ENCODE measurements at regions not wholly inside any gene's neighbourhood (a gene's known extent, or its start where the extent isn't known, plus 50 kb on each side); places are given as distances from the start of the nearest gene placed in this dataset.

GRCh38 chrX:36753602-36754001 lies 254.6 kb upstream of the FAM47C start:
- Mint-ChIP-seq H3K4me3 (no peak overlapping the region), H3K4me1 (ENCODE audit: low read depth) (no peaks in the 10 kb centered on the region), H3K36me3 (ENCODE audit: low read depth) (no peaks in the 10 kb centered on the region), H3K27ac (no peak overlapping the region), H3K9me3 (no peaks in the 10 kb centered on the region), H3K27me3 (ENCODE audit: low read depth) (no peaks in the 10 kb centered on the region)
- intact Hi-C loops (cut with micrococcal nuclease): no loop called here
- CTCF ChIA-PET: no interaction called here
- DNase-seq: no peak

- no peaks in the 10 kb centered on the region for H3K36me3 Mint-ChIP-seq (ENCODE audit: low read depth)
- H3K27me3 Mint-ChIP-seq (ENCODE audit: low read depth): no peaks in the 10 kb centered on the region
- H3K9me3 Mint-ChIP-seq: no peaks in the 10 kb centered on the region
- H3K27ac Mint-ChIP-seq: no peak overlapping the region
- no peak overlapping the region for H3K4me3 Mint-ChIP-seq
- CTCF ChIA-PET: no interaction called here
- intact Hi-C loops (cut with micrococcal nuclease): no loop called here
- H3K4me1 Mint-ChIP-seq (ENCODE audit: low read depth): no peaks in the 10 kb centered on the region
- DNase-seq: no peak
These were observed 220.4 kb upstream of the FAM47C start for GRCh38 chrX:36787752-36788151.

GRCh38 chrX:36803151-36803550 lies 205.0 kb upstream of the FAM47C start:
- H3K4me1 Mint-ChIP-seq (ENCODE audit: low read depth): no peaks in the 10 kb centered on the region

GRCh38 chrX:36804066-36804465 lies 204.1 kb upstream of the FAM47C start:
- peaks cover 2% of the 10 kb centered on the region for H3K9me3 Mint-ChIP-seq
- CTCF ChIA-PET: no interaction called here
- no peak overlapping the region for H3K27ac Mint-ChIP-seq
- H3K36me3 Mint-ChIP-seq (ENCODE audit: low read depth): no peaks in the 10 kb centered on the region
- intact Hi-C loops (cut with micrococcal nuclease): no loop called here
- no peak for DNase-seq
- no peaks in the 10 kb centered on the region for H3K27me3 Mint-ChIP-seq (ENCODE audit: low read depth)
- no peaks in the 10 kb centered on the region for H3K4me1 Mint-ChIP-seq (ENCODE audit: low read depth)
- H3K4me3 Mint-ChIP-seq: no peak overlapping the region

More at GRCh38 chrX:36803151-36803550, 205.0 kb upstream of the FAM47C start:
- CTCF ChIA-PET: no interaction called here
- peaks cover 2% of the 10 kb centered on the region for H3K9me3 Mint-ChIP-seq
- no peak overlapping the region for H3K27ac Mint-ChIP-seq
- no peak for DNase-seq
- intact Hi-C loops (cut with micrococcal nuclease): no loop called here
- no peaks in the 10 kb centered on the region for H3K36me3 Mint-ChIP-seq (ENCODE audit: low read depth)
- H3K27me3 Mint-ChIP-seq (ENCODE audit: low read depth): no peaks in the 10 kb centered on the region
- H3K4me3 Mint-ChIP-seq: no peak overlapping the region

- Mint-ChIP-seq H3K9me3 (no peaks in the 10 kb centered on the region), H3K27ac (no peak overlapping the region), H3K4me1 (ENCODE audit: low read depth) (no peaks in the 10 kb centered on the region), H3K4me3 (no peak overlapping the region), H3K27me3 (ENCODE audit: low read depth) (no peaks in the 10 kb centered on the region), H3K36me3 (ENCODE audit: low read depth) (no peaks in the 10 kb centered on the region)
- intact Hi-C loops (cut with micrococcal nuclease): no loop called here
- CTCF ChIA-PET: no interaction called here
- no peak for DNase-seq
These were observed 163.3 kb upstream of the FAM47C start for GRCh38 chrX:36844857-36845256.

- CTCF ChIA-PET: no interaction called here
- Mint-ChIP-seq H3K36me3 (ENCODE audit: low read depth) (no peaks in the 10 kb centered on the region), H3K27me3 (ENCODE audit: low read depth) (no peaks in the 10 kb centered on the region), H3K9me3 (no peaks in the 10 kb centered on the region), H3K4me3 (no peak overlapping the region), H3K27ac (no peak overlapping the region), H3K4me1 (ENCODE audit: low read depth) (no peaks in the 10 kb centered on the region)
- no peak for DNase-seq
- intact Hi-C loops (cut with micrococcal nuclease): no loop called here
These were observed 160.7 kb upstream of the FAM47C start for GRCh38 chrX:36847496-36847895.

- no peaks in the 10 kb centered on the region for H3K27me3 Mint-ChIP-seq (ENCODE audit: low read depth)
- intact Hi-C loops (cut with micrococcal nuclease): no loop called here
- CTCF ChIA-PET: no interaction called here
- no peak for DNase-seq
- no peak overlapping the region for H3K27ac Mint-ChIP-seq
- H3K36me3 Mint-ChIP-seq (ENCODE audit: low read depth): no peaks in the 10 kb centered on the region
- H3K4me3 Mint-ChIP-seq: no peak overlapping the region
- H3K9me3 Mint-ChIP-seq: no peaks in the 10 kb centered on the region
- no peaks in the 10 kb centered on the region for H3K4me1 Mint-ChIP-seq (ENCODE audit: low read depth)
These were observed 158.8 kb upstream of the FAM47C start for GRCh38 chrX:36849407-36849806.

GRCh38 chrX:36856849-36857248 lies 151.3 kb upstream of the FAM47C start:
- no peaks in the 10 kb centered on the region for H3K4me1 Mint-ChIP-seq (ENCODE audit: low read depth)
- DNase-seq: no peak
- H3K4me3 Mint-ChIP-seq: no peak overlapping the region
- CTCF ChIA-PET: no interaction called here
- intact Hi-C loops (cut with micrococcal nuclease): no loop called here
- no peaks in the 10 kb centered on the region for H3K9me3 Mint-ChIP-seq
- H3K27ac Mint-ChIP-seq: no peak overlapping the region
- peaks cover 2% of the 10 kb centered on the region for H3K27me3 Mint-ChIP-seq (ENCODE audit: low read depth)
- no peaks in the 10 kb centered on the region for H3K36me3 Mint-ChIP-seq (ENCODE audit: low read depth)

GRCh38 chrX:36859231-36859630 lies 148.9 kb upstream of the FAM47C start:
- CTCF ChIA-PET: interaction anchor here (0.6 kb wide), 1 partner anchor 19 kb away, joined by 4 read pairs; no protein-coding TSS in a partner anchor
- Mint-ChIP-seq H3K36me3 (ENCODE audit: low read depth) (no peaks in the 10 kb centered on the region), H3K9me3 (no peaks in the 10 kb centered on the region), H3K27me3 (ENCODE audit: low read depth) (peaks cover 4% of the 10 kb centered on the region), H3K4me3 (no peak overlapping the region), H3K27ac (no peak overlapping the region), H3K4me1 (ENCODE audit: low read depth) (no peaks in the 10 kb centered on the region)
- DNase-seq: no peak
- intact Hi-C loops (cut with micrococcal nuclease): no loop called here

GRCh38 chrX:36861601-36862000 lies 146.6 kb upstream of the FAM47C start:
- Mint-ChIP-seq H3K4me1 (ENCODE audit: low read depth) (no peaks in the 10 kb centered on the region), H3K36me3 (ENCODE audit: low read depth) (no peaks in the 10 kb centered on the region), H3K4me3 (no peak overlapping the region), H3K27me3 (ENCODE audit: low read depth) (peaks cover 4% of the 10 kb centered on the region), H3K9me3 (no peaks in the 10 kb centered on the region), H3K27ac (no peak overlapping the region)
- CTCF ChIA-PET: no interaction called here
- no peak for DNase-seq
- intact Hi-C loops (cut with micrococcal nuclease): no loop called here

- no peaks in the 10 kb centered on the region for H3K9me3 Mint-ChIP-seq
- CTCF ChIA-PET: no interaction called here
- intact Hi-C loops (cut with micrococcal nuclease): loop anchor here (1.0 kb wide), 1 partner anchor 977 kb away; no protein-coding TSS in a partner anchor
These were observed 141.0 kb upstream of the FAM47C start for GRCh38 chrX:36867143-36867542.

GRCh38 chrX:36868592-36868991 lies 139.6 kb upstream of the FAM47C start:
- intact Hi-C loops (cut with micrococcal nuclease): no loop called here
- H3K36me3 Mint-ChIP-seq (ENCODE audit: low read depth): no peaks in the 10 kb centered on the region
- no peak overlapping the region for H3K27ac Mint-ChIP-seq
- CTCF ChIA-PET: no interaction called here
- no peaks in the 10 kb centered on the region for H3K4me1 Mint-ChIP-seq (ENCODE audit: low read depth)
- no peak for DNase-seq
- no peaks in the 10 kb centered on the region for H3K9me3 Mint-ChIP-seq
- no peak overlapping the region for H3K4me3 Mint-ChIP-seq
- peaks cover 2% of the 10 kb centered on the region for H3K27me3 Mint-ChIP-seq (ENCODE audit: low read depth)

More at GRCh38 chrX:36867143-36867542, 141.0 kb upstream of the FAM47C start:
- no peaks in the 10 kb centered on the region for H3K36me3 Mint-ChIP-seq (ENCODE audit: low read depth)
- peaks cover 2% of the 10 kb centered on the region for H3K27me3 Mint-ChIP-seq (ENCODE audit: low read depth)
- H3K4me1 Mint-ChIP-seq (ENCODE audit: low read depth): no peaks in the 10 kb centered on the region
- DNase-seq: no peak
- H3K4me3 Mint-ChIP-seq: no peak overlapping the region
- H3K27ac Mint-ChIP-seq: no peak overlapping the region

GRCh38 chrX:36869457-36869856 lies 138.7 kb upstream of the FAM47C start:
- CTCF ChIA-PET: no interaction called here
- no peaks in the 10 kb centered on the region for H3K4me1 Mint-ChIP-seq (ENCODE audit: low read depth)
- H3K4me3 Mint-ChIP-seq: no peak overlapping the region
- no peaks in the 10 kb centered on the region for H3K9me3 Mint-ChIP-seq
- H3K27me3 Mint-ChIP-seq (ENCODE audit: low read depth): no peaks in the 10 kb centered on the region
- DNase-seq: no peak
- no peaks in the 10 kb centered on the region for H3K36me3 Mint-ChIP-seq (ENCODE audit: low read depth)
- intact Hi-C loops (cut with micrococcal nuclease): no loop called here
- H3K27ac Mint-ChIP-seq: no peak overlapping the region

GRCh38 chrX:36897690-36898089 lies 110.5 kb upstream of the FAM47C start:
- intact Hi-C loops (cut with micrococcal nuclease): no loop called here
- H3K9me3 Mint-ChIP-seq: no peaks in the 10 kb centered on the region
- H3K4me3 Mint-ChIP-seq: no peak overlapping the region
- H3K4me1 Mint-ChIP-seq (ENCODE audit: low read depth): no peaks in the 10 kb centered on the region
- H3K27ac Mint-ChIP-seq: no peak overlapping the region
- H3K36me3 Mint-ChIP-seq (ENCODE audit: low read depth): no peaks in the 10 kb centered on the region
- no peaks in the 10 kb centered on the region for H3K27me3 Mint-ChIP-seq (ENCODE audit: low read depth)
- CTCF ChIA-PET: no interaction called here
- DNase-seq: no peak
